HCT116 (cell line): ENCODE measurements at regions not wholly inside any gene's neighbourhood (a gene's known extent, or its start where the extent isn't known, plus 50 kb on each side); places are given as distances from the start of the nearest gene placed in this dataset.

Experiments used
- ATAC-seq: fragments of 200-7000 bp; cut with Tn5 transposase; 2 replicates; pipeline ENCODE4 v1.9.1; 2020; ENCODE audit warnings: mild to moderate bottlenecking, moderate library complexity
- BruUV-seq: library from RNA; stranded (reverse); fragments of 400-500 nt; replicated peaks from 2 replicates; lab custom pipeline; 2021; lab: Mats Ljungman, UMichigan
- CTCF ChIA-PET: fragments of 300-600 bp; sonication (Branson Sonifier 250); formaldehyde crosslinking; loops from one replicate; lab custom pipeline; 2021; ENCODE audit warnings: antibody characterized with exemption; lab: Charles Lee
- POLR2A ChIA-PET: fragments of 300-600, 350-600 bp; sonication (Branson Sonifier 250); formaldehyde crosslinking; loops from one replicate; lab custom pipeline; 2021; ENCODE audit warnings: antibody characterized with exemption; lab: Charles Lee
- RAD21 ChIA-PET, 2 experiments: fragments of 300-600 bp; sonication (Branson Sonifier 250); formaldehyde crosslinking; loops; one replicate each; lab custom pipeline; 2023; ENCODE audit warnings: low total read pairs in 2 of 2; ENCODE audit not compliant: uncharacterized antibody in 2 of 2, unreplicated experiment in 2 of 2, low non-redundant PET in 1 of 2; lab: Charles Lee
- DNase-seq: peaks from one replicate; pipeline ENCODE4 v3.0.0-alpha.2; 2010; ENCODE audit warnings: low read depth, low spot score
- H2AFZ ChIP-seq: fragments of 200-600 bp; shearing (Covaris generic), sonication (generic); 2 replicates; pipeline ENCODE4 v1.6.1; 2017; ENCODE audit warnings: low read depth, mixed run types, mixed read lengths, antibody characterized with exemption, low read length; ENCODE audit not compliant: poor library complexity, severe bottlenecking
- H3K27ac ChIP-seq: 2 replicates; pipeline ENCODE4 v1.5.1; 2012; ENCODE audit warnings: low read depth, low read length
- H3K27me3 ChIP-seq: fragments of 200-600 bp; sonication (generic); 2 replicates; pipeline ENCODE4 v1.6.1; 2016; ENCODE audit warnings: mixed run types, low read length, mixed read lengths; ENCODE audit not compliant: insufficient read depth
- H3K36me3 ChIP-seq, 2 experiments: fragments of 200-500 bp in 1 of 2; fragments of 200-600 bp in 1 of 2; sonication (Bioruptor generic) in 1 of 2; sonication (generic) in 1 of 2; 2 replicates each; pipeline versions ENCODE4 v1.5.1 to v1.6.1; 2014 to 2016; ENCODE audit warnings: low read length in 2 of 2, inconsistent platforms in 1 of 2, mixed read lengths in 1 of 2, mixed run types in 1 of 2; ENCODE audit not compliant: insufficient read depth in 2 of 2, control insufficient read depth in 1 of 2
- H3K4me1 ChIP-seq, 2 experiments: fragments of 200-600 bp in 1 of 2; sonication (generic) in 1 of 2; 2 replicates each; pipeline versions ENCODE4 v1.5.1 to v1.6.1; 2012 to 2017; ENCODE audit warnings: low read length in 2 of 2, inconsistent platforms in 1 of 2, mild to moderate bottlenecking in 1 of 2, mixed read lengths in 1 of 2, mixed run types in 1 of 2, moderate library complexity in 1 of 2; ENCODE audit not compliant: insufficient read depth in 2 of 2, control insufficient read depth in 1 of 2
- H3K4me2 ChIP-seq: fragments of 200-600 bp; sonication (generic); 2 replicates; pipeline ENCODE4 v1.6.1; 2017; ENCODE audit warnings: mixed run types, low read length, mixed read lengths
- H3K4me3 ChIP-seq, 2 experiments: fragments of 200-600 bp in 1 of 2; sonication (generic) in 1 of 2; replicated peaks in 1 of 2; 2 replicates each; pipeline ENCODE4 v1.5.1; 2011 to 2016; ENCODE audit warnings: low read length in 2 of 2, control low read depth in 1 of 2, low read depth in 1 of 2, mild to moderate bottlenecking in 1 of 2, mixed read lengths in 1 of 2, mixed run types in 1 of 2
- H3K79me2 ChIP-seq: fragments of 200-600 bp; sonication (generic); 2 replicates; pipeline ENCODE4 v1.6.1; 2017; ENCODE audit warnings: mild to moderate bottlenecking, mixed run types, low read length, moderate library complexity, mixed read lengths; ENCODE audit not compliant: insufficient read depth
- H3K9ac ChIP-seq: fragments of 200-600 bp; sonication (generic); 2 replicates; pipeline ENCODE4 v1.6.1; 2016; ENCODE audit warnings: low read length, mixed read lengths
- H3K9me2 ChIP-seq: fragments of 200-600 bp; sonication (generic), shearing (Covaris generic); 2 replicates; pipeline ENCODE4 v1.6.1; 2017; ENCODE audit warnings: mixed run types, mild to moderate bottlenecking, moderate library complexity; ENCODE audit not compliant: insufficient read depth
- H3K9me3 ChIP-seq, 2 experiments: fragments of 200-500 bp in 1 of 2; fragments of 200-600 bp in 1 of 2; sonication (Bioruptor generic) in 1 of 2; sonication (generic) in 1 of 2; 2 replicates each; pipeline ENCODE4 v1.6.1; 2014 to 2017; ENCODE audit warnings: low read length in 2 of 2, mixed read lengths in 2 of 2, inconsistent platforms in 1 of 2, low read depth in 1 of 2, mild to moderate bottlenecking in 1 of 2, mixed run types in 1 of 2, moderate library complexity in 1 of 2; ENCODE audit not compliant: control insufficient read depth in 1 of 2, insufficient read depth in 1 of 2
- H4K20me1 ChIP-seq: fragments of 200-600 bp; sonication (generic), shearing (Covaris generic); 2 replicates; pipeline ENCODE4 v1.6.1; 2017; ENCODE audit warnings: mixed run types, mild to moderate bottlenecking, moderate library complexity; ENCODE audit not compliant: insufficient read depth
- EGR1 ChIP-seq: IDR thresholded peaks from 2 replicates; pipeline ENCODE4 v1.6.1; 2012; ENCODE audit warnings: low read depth
- EZH2 ChIP-seq: fragments of 200-600 bp; sonication (generic); IDR thresholded peaks from 2 replicates; pipeline ENCODE4 v1.6.1; 2017; ENCODE audit warnings: antibody characterized with exemption, mixed run types
- EZH2phosphoT487 ChIP-seq: fragments of 200-600 bp; IDR thresholded peaks from 2 replicates; pipeline ENCODE4 v1.6.1; 2018; ENCODE audit warnings: antibody characterized with exemption, borderline replicate concordance
- FOSL1 ChIP-seq: IDR thresholded peaks from 2 replicates; pipeline ENCODE4 v1.6.1; 2012; ENCODE audit warnings: low read depth
- JUND ChIP-seq: IDR thresholded peaks from 2 replicates; pipeline ENCODE4 v1.6.1; 2012
- POLR2A ChIP-seq: IDR thresholded peaks from 2 replicates; pipeline ENCODE4 v1.7.0; 2011; ENCODE audit warnings: borderline replicate concordance; ENCODE audit not compliant: insufficient read depth, insufficient read length; ENCODE audit errors: extremely low read depth
- POLR2AphosphoS5 ChIP-seq: IDR thresholded peaks from 2 replicates; pipeline ENCODE4 v1.6.1; 2011; ENCODE audit warnings: mild to moderate bottlenecking, low read depth, low read length, moderate library complexity
- RAD21 ChIP-seq: IDR thresholded peaks from 2 replicates; pipeline ENCODE4 v1.6.1; 2012; ENCODE audit warnings: low read depth, mild to moderate bottlenecking
- SP1 ChIP-seq: IDR thresholded peaks from 2 replicates; pipeline ENCODE4 v1.6.1; 2012; ENCODE audit warnings: low read depth
- YY1 ChIP-seq: IDR thresholded peaks from 2 replicates; pipeline ENCODE4 v1.6.1; 2011; ENCODE audit warnings: low read length, low read depth, moderate library complexity, mild to moderate bottlenecking; ENCODE audit not compliant: insufficient replicate concordance; ENCODE audit errors: extremely low read depth
- ZFX ChIP-seq: fragments of 450-650 bp; IDR thresholded peaks from 2 replicates; pipeline ENCODE4 v1.6.1; 2017
- ZNF274 ChIP-seq: fragments of 200-500 bp; sonication (Bioruptor generic); IDR thresholded peaks from 2 replicates; pipeline ENCODE4 v1.6.1; 2014; ENCODE audit warnings: mild to moderate bottlenecking, low read depth, low read length, inconsistent platforms
- intact Hi-C: fragments of 100-400 bp; cut with micrococcal nuclease; formaldehyde crosslinking; loops from 2 replicates; pipeline ENCODE4 v1.10.0; 2022
- TF ChIP-seq, protein P1 (sequence below), 3 experiments: fragments of 200-600 bp in 1 of 3; sonication (generic) in 1 of 3; IDR thresholded peaks in 2 of 3; conservative IDR thresholded peaks in 1 of 3; 2 replicates each; pipeline ENCODE4 v1.5.1; 2012 to 2017; ENCODE audit warnings: low read depth in 2 of 3, low read length in 2 of 3, antibody characterized with exemption in 1 of 3, borderline replicate concordance in 1 of 3, control low read depth in 1 of 3, mild to moderate bottlenecking in 1 of 3, mixed read lengths in 1 of 3, mixed run types in 1 of 3, moderate library complexity in 1 of 3; ENCODE audit not compliant: insufficient read depth in 1 of 3
- TF ChIP-seq, protein P2 (sequence below): IDR thresholded peaks from 2 replicates; pipeline ENCODE4 v1.6.1; 2011; ENCODE audit warnings: mild to moderate bottlenecking, low read length, moderate library complexity; ENCODE audit not compliant: insufficient replicate concordance; ENCODE audit errors: extremely low read depth
- TF ChIP-seq, protein P3 (sequence below): IDR thresholded peaks from 2 replicates; pipeline ENCODE4 v1.6.1; 2012

DNA sequence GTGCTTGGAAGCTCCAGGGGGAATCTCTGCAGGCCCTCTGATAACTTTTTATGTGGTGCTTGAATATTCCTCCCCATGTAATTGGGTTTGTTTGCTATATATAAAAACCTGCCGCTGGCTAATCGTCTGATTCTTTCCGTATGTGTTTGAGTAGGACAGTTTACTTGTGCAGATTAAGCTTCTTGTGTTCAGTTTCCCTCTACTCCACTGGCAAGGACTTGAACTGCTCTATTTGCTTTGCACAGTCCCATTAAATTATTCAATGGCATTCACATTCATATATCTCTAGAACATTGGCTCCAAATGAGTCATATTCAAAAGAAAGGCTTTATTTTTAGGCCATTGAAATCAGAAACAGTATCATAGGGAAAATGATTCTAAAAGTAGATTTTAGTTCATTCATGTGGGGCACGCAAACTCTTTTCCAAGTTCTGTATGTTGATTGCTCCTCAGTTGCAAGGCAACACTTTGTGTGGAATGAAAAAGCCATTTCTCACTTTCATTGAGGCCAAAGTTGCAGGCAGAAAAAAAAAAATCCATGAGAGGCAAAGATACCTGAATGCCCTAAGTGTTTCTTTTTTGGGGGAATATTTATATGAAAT is 1682.3 kb upstream of the PIK3C3 start:
- ATAC-seq (no peak), DNase-seq (no peak)
- intact Hi-C loops: no loop called here
- BruUV-seq: no TSS peak
- H2AFZ ChIP-seq: no peak overlapping the region
- ChIA-PET RAD21 (no interaction called here), CTCF (no interaction called here), POLR2A (no interaction called here)
- H3K4me1 ChIP-seq: no peaks in the 10 kb centered on the region
- H3K4me2 ChIP-seq: no peak overlapping the region
- no peak overlapping the region for H3K4me3 ChIP-seq
- no peaks in the 10 kb centered on the region for H3K9me2 ChIP-seq
- H3K36me3 ChIP-seq: no peaks in the 10 kb centered on the region
- H4K20me1 ChIP-seq: no peaks in the 10 kb centered on the region
- no peak for TF ChIP-seq RAD21
- TF ChIP-seq, protein P1, sequence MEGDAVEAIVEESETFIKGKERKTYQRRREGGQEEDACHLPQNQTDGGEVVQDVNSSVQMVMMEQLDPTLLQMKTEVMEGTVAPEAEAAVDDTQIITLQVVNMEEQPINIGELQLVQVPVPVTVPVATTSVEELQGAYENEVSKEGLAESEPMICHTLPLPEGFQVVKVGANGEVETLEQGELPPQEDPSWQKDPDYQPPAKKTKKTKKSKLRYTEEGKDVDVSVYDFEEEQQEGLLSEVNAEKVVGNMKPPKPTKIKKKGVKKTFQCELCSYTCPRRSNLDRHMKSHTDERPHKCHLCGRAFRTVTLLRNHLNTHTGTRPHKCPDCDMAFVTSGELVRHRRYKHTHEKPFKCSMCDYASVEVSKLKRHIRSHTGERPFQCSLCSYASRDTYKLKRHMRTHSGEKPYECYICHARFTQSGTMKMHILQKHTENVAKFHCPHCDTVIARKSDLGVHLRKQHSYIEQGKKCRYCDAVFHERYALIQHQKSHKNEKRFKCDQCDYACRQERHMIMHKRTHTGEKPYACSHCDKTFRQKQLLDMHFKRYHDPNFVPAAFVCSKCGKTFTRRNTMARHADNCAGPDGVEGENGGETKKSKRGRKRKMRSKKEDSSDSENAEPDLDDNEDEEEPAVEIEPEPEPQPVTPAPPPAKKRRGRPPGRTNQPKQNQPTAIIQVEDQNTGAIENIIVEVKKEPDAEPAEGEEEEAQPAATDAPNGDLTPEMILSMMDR (IDR thresholded peaks at IDR 0.05 in 2 of 3, conservative IDR thresholded peaks at IDR 0.05 in 1 of 3; ENCODE audit: borderline replicate concordance in 1 of 3, insufficient read depth in 1 of 3, low read depth in 2 of 3, low read length in 2 of 3): no peak
- TF ChIP-seq FOSL1: no peak
- TF ChIP-seq EZH2phosphoT487: no peak
- no peak for TF ChIP-seq ZFX
- TF ChIP-seq ZNF274: no peak
- TF ChIP-seq YY1: no peak
- TF ChIP-seq POLR2A: no peak
- TF ChIP-seq SP1: no peak
- no peak for TF ChIP-seq EGR1
- no peak for TF ChIP-seq EZH2
- TF ChIP-seq, protein P2, sequence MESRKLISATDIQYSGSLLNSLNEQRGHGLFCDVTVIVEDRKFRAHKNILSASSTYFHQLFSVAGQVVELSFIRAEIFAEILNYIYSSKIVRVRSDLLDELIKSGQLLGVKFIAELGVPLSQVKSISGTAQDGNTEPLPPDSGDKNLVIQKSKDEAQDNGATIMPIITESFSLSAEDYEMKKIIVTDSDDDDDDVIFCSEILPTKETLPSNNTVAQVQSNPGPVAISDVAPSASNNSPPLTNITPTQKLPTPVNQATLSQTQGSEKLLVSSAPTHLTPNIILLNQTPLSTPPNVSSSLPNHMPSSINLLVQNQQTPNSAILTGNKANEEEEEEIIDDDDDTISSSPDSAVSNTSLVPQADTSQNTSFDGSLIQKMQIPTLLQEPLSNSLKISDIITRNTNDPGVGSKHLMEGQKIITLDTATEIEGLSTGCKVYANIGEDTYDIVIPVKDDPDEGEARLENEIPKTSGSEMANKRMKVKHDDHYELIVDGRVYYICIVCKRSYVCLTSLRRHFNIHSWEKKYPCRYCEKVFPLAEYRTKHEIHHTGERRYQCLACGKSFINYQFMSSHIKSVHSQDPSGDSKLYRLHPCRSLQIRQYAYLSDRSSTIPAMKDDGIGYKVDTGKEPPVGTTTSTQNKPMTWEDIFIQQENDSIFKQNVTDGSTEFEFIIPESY: no peak
- no peak for TF ChIP-seq POLR2AphosphoS5
- TF ChIP-seq, protein P3, sequence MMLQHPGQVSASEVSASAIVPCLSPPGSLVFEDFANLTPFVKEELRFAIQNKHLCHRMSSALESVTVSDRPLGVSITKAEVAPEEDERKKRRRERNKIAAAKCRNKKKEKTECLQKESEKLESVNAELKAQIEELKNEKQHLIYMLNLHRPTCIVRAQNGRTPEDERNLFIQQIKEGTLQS: no peak
- TF ChIP-seq JUND: no peak
- H3K27me3 ChIP-seq: no peaks in the 10 kb centered on the region
- H3K9ac ChIP-seq: no peak overlapping the region
- no peaks in the 10 kb centered on the region for H3K79me2 ChIP-seq
- no peak overlapping the region for H3K27ac ChIP-seq
- peaks cover 0 to 5% of the 10 kb centered on the region in 2 experiments; a peak in 1 of 4 replicates for H3K9me3 ChIP-seq
